ENCODE measurements at regions not wholly inside any gene's neighbourhood (a gene's known extent, or its start where the extent isn't known, plus 50 kb on each side); places are given as distances from the start of the nearest gene placed in this dataset.

- Histone ChIP-seq H3K9ac (no peak overlapping the region), H3K4me2 (ENCODE audit: unreplicated experiment) (no peak overlapping the region), H3K27me3 (replicated peaks; ENCODE audit: insufficient read depth) (no peaks in the 10 kb centered on the region; the same call in 1 of the 2 replicates), H3K4me3 (no peak overlapping the region), H3K36me3 (ENCODE audit: low read depth) (no peaks in the 10 kb centered on the region), H3K4me1 (ENCODE audit: insufficient read depth) (no peaks in the 10 kb centered on the region), H4K20me1 (ENCODE audit: insufficient read depth) (no peaks in the 10 kb centered on the region), H3K9me2 (ENCODE audit: insufficient read depth) (no peaks in the 10 kb centered on the region), H3F3A (ENCODE audit: insufficient read depth) (no peaks in the 10 kb centered on the region), H2AFZ (no peak overlapping the region), H3K27ac (no peak overlapping the region), H3K9me3 (ENCODE audit: low read depth) (no peaks in the 10 kb centered on the region), H3K79me2 (ENCODE audit: insufficient read depth) (no peaks in the 10 kb centered on the region)
- no peak for TF ChIP-seq EZH2 (IDR thresholded peaks at IDR 0.05; ENCODE audit: insufficient read depth, poor library complexity, severe bottlenecking)
- no peak for TF ChIP-seq EZH2phosphoT487 (IDR thresholded peaks at IDR 0.05; ENCODE audit: insufficient read depth, low read depth)
- in situ Hi-C loops (cut with MboI), result no loop called here
- 21% methylated on average over 4 of the region's 4 CpGs for WGBS, 2 experiments (ENCODE audit: low coverage in 1 of 2, low lambda C conversion rate in 2 of 2, missing lambda C conversion rate in 2 of 2)
- DNase-seq, result no peak
These were observed 125.7 kb downstream of the TEX36 start for GRCh38 chr10:125557311-125557710.

- in situ Hi-C loops (cut with MboI), result no loop called here
- Histone ChIP-seq H3K36me3 (ENCODE audit: low read depth) (no peaks in the 10 kb centered on the region), H3K4me2 (ENCODE audit: unreplicated experiment) (no peak overlapping the region), H3K27ac (no peak overlapping the region), H4K20me1 (ENCODE audit: insufficient read depth) (no peaks in the 10 kb centered on the region), H3K9me3 (ENCODE audit: low read depth) (no peaks in the 10 kb centered on the region), H3K27me3 (replicated peaks; ENCODE audit: insufficient read depth) (no peaks in the 10 kb centered on the region; the same call in 1 of the 2 replicates), H3K4me1 (ENCODE audit: insufficient read depth) (no peaks in the 10 kb centered on the region), H3K79me2 (ENCODE audit: insufficient read depth) (no peaks in the 10 kb centered on the region), H3K9ac (no peak overlapping the region), H2AFZ (no peak overlapping the region), H3K9me2 (ENCODE audit: insufficient read depth) (no peaks in the 10 kb centered on the region), H3F3A (ENCODE audit: insufficient read depth) (no peaks in the 10 kb centered on the region), H3K4me3 (no peak overlapping the region)
- WGBS, 2 experiments (ENCODE audit: low coverage in 1 of 2, low lambda C conversion rate in 2 of 2, missing lambda C conversion rate in 2 of 2), result 47 to 55% methylated on average over 4 of the region's 4 CpGs
- TF ChIP-seq EZH2phosphoT487 (IDR thresholded peaks at IDR 0.05; ENCODE audit: insufficient read depth, low read depth), result no peak
- no peak for TF ChIP-seq EZH2 (IDR thresholded peaks at IDR 0.05; ENCODE audit: insufficient read depth, poor library complexity, severe bottlenecking)
- DNase-seq, result no peak
These were observed 126.1 kb downstream of the TEX36 start for GRCh38 chr10:125556882-125557281.

GRCh38 chr10:125555743-125556142 lies 127.2 kb downstream of the TEX36 start:
- no peaks in the 10 kb centered on the region for H3K9me3 ChIP-seq (ENCODE audit: low read depth)
- in situ Hi-C loops (cut with MboI), result no loop called here
- no peak for TF ChIP-seq EZH2phosphoT487 (IDR thresholded peaks at IDR 0.05; ENCODE audit: insufficient read depth, low read depth)
- no peak for TF ChIP-seq EZH2 (IDR thresholded peaks at IDR 0.05; ENCODE audit: insufficient read depth, poor library complexity, severe bottlenecking)

GRCh38 chr10:125555267-125555666 lies 127.7 kb downstream of the TEX36 start:
- H3K9me2 ChIP-seq (ENCODE audit: insufficient read depth), result no peaks in the 10 kb centered on the region
- H2AFZ ChIP-seq, result no peak overlapping the region
- no peaks in the 10 kb centered on the region for H3K9me3 ChIP-seq (ENCODE audit: low read depth)
- H4K20me1 ChIP-seq (ENCODE audit: insufficient read depth), result no peaks in the 10 kb centered on the region
- H3F3A ChIP-seq (ENCODE audit: insufficient read depth), result no peaks in the 10 kb centered on the region
- DNase-seq, result no peak
- no peaks in the 10 kb centered on the region for H3K4me1 ChIP-seq (ENCODE audit: insufficient read depth)
- H3K27me3 ChIP-seq (replicated peaks; ENCODE audit: insufficient read depth), result peaks cover under 1% of the 10 kb centered on the region; the same call in 1 of the 2 replicates
- H3K79me2 ChIP-seq (ENCODE audit: insufficient read depth), result no peaks in the 10 kb centered on the region
- no peak overlapping the region for H3K4me3 ChIP-seq
- no peak overlapping the region for H3K27ac ChIP-seq
- in situ Hi-C loops (cut with MboI), result no loop called here
- TF ChIP-seq EZH2 (IDR thresholded peaks at IDR 0.05; ENCODE audit: insufficient read depth, poor library complexity, severe bottlenecking) (no peak), EZH2phosphoT487 (IDR thresholded peaks at IDR 0.05; ENCODE audit: insufficient read depth, low read depth) (no peak)
- H3K9ac ChIP-seq, result no peak overlapping the region
- H3K36me3 ChIP-seq (ENCODE audit: low read depth), result no peaks in the 10 kb centered on the region
- WGBS, 2 experiments (ENCODE audit: low coverage in 1 of 2, low lambda C conversion rate in 2 of 2, missing lambda C conversion rate in 2 of 2), result 53 to 56% methylated on average over 9 of the region's 9 CpGs
- no peak overlapping the region for H3K4me2 ChIP-seq (ENCODE audit: unreplicated experiment)

More at GRCh38 chr10:125555743-125556142, 127.2 kb downstream of the TEX36 start:
- no peaks in the 10 kb centered on the region for H3F3A ChIP-seq (ENCODE audit: insufficient read depth)
- H3K4me1 ChIP-seq (ENCODE audit: insufficient read depth), result no peaks in the 10 kb centered on the region
- no peak overlapping the region for H3K27ac ChIP-seq
- no peaks in the 10 kb centered on the region; the same call in 1 of the 2 replicates for H3K27me3 ChIP-seq (replicated peaks; ENCODE audit: insufficient read depth)
- no peaks in the 10 kb centered on the region for H3K79me2 ChIP-seq (ENCODE audit: insufficient read depth)
- no peak overlapping the region for H3K4me2 ChIP-seq (ENCODE audit: unreplicated experiment)
- H4K20me1 ChIP-seq (ENCODE audit: insufficient read depth), result no peaks in the 10 kb centered on the region
- WGBS, 2 experiments (ENCODE audit: low coverage in 1 of 2, low lambda C conversion rate in 2 of 2, missing lambda C conversion rate in 2 of 2), result 43 to 51% methylated on average over 12 of the region's 12 CpGs
- no peak overlapping the region for H2AFZ ChIP-seq
- H3K9ac ChIP-seq, result no peak overlapping the region
- no peak for DNase-seq
- no peaks in the 10 kb centered on the region for H3K9me2 ChIP-seq (ENCODE audit: insufficient read depth)
- no peaks in the 10 kb centered on the region for H3K36me3 ChIP-seq (ENCODE audit: low read depth)
- H3K4me3 ChIP-seq, result no peak overlapping the region

DNA sequence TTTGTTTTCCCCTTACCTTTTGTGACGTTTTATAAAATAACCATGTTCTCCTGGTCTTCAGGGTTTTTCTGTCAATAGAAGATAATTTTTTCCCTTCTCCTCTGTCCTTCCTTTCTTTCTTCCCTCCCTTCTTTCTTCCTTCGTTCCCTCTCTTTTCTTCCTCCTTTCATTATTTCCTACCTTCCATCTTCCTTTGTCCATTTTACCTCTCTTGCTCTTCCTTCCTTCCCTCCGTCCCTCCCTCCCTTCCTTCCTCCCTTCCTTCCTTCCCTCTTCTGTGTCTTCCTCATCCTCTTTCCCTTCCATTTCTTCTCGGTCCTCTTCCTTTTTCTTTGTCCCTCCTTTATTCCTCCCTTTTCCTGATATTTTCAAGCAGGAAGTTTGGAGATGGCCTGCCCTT lies 128.2 kb downstream of the TEX36 start:
- no peaks in the 10 kb centered on the region for H3F3A ChIP-seq (ENCODE audit: insufficient read depth)
- H3K4me1 ChIP-seq (ENCODE audit: insufficient read depth), result no peaks in the 10 kb centered on the region
- no peaks in the 10 kb centered on the region for H3K9me2 ChIP-seq (ENCODE audit: insufficient read depth)
- H3K4me2 ChIP-seq (ENCODE audit: unreplicated experiment), result no peak overlapping the region
- 31 to 54% methylated on average over 3 to 4 of the region's 4 CpGs for WGBS, 2 experiments (ENCODE audit: low coverage in 1 of 2, low lambda C conversion rate in 2 of 2, missing lambda C conversion rate in 2 of 2)
- TF ChIP-seq EZH2 (IDR thresholded peaks at IDR 0.05; ENCODE audit: insufficient read depth, poor library complexity, severe bottlenecking) (no peak), EZH2phosphoT487 (IDR thresholded peaks at IDR 0.05; ENCODE audit: insufficient read depth, low read depth) (no peak)
- H3K79me2 ChIP-seq (ENCODE audit: insufficient read depth), result no peaks in the 10 kb centered on the region
- no peaks in the 10 kb centered on the region for H3K36me3 ChIP-seq (ENCODE audit: low read depth)
- no peaks in the 10 kb centered on the region for H3K9me3 ChIP-seq (ENCODE audit: low read depth)
- H3K9ac ChIP-seq, result no peak overlapping the region
- H3K4me3 ChIP-seq, result no peak overlapping the region
- no peak for DNase-seq
- no peaks in the 10 kb centered on the region for H4K20me1 ChIP-seq (ENCODE audit: insufficient read depth)
- H3K27ac ChIP-seq, result no peak overlapping the region
- in situ Hi-C loops (cut with MboI), result no loop called here
- H3K27me3 ChIP-seq (replicated peaks; ENCODE audit: insufficient read depth), result peaks cover 6% of the 10 kb centered on the region
- no peak overlapping the region for H2AFZ ChIP-seq
